ENCODE measurements at regions not wholly inside any gene's neighbourhood (a gene's known extent, or its start where the extent isn't known, plus 50 kb on each side); places are given as distances from the start of the nearest gene placed in this dataset.
A peak's percentile ranks its signal among the peaks of the same experiment; 100 is the strongest.

- no peak for DNase-seq
Measured at GRCh38 chr14:65794674-65795279, 382.2 kb downstream of the FUT8 start.

GRCh38 chr14:65798216-65798615, 385.7 kb downstream of the FUT8 start:
- no peak for DNase-seq

- no peak for DNase-seq
Measured at GRCh38 chr14:65800694-65801093, 388.2 kb downstream of the FUT8 start.

GRCh38 chr14:65802196-65802595, 389.7 kb downstream of the FUT8 start:
- no peak for DNase-seq

- no peak for DNase-seq
Measured at GRCh38 chr14:65803885-65804284, 391.4 kb downstream of the FUT8 start.

GRCh38 chr14:65804439-65805112, 392.0 kb downstream of the FUT8 start:
- DNase-seq = no peak

GRCh38 chr14:65805113-65805473, 392.6 kb downstream of the FUT8 start:
- DNase-seq = no peak

GRCh38 chr14:65808390-65808789, 395.9 kb downstream of the FUT8 start:
- no peak for DNase-seq

GRCh38 chr14:65810322-65810721, 397.8 kb downstream of the FUT8 start:
- no peak for DNase-seq

GRCh38 chr14:65813760-65814384, 401.3 kb downstream of the FUT8 start:
- no peak for DNase-seq

- no peak for DNase-seq
Measured at GRCh38 chr14:65815127-65815526, 402.6 kb downstream of the FUT8 start.

- no peak for DNase-seq
Measured at GRCh38 chr14:65817011-65817410, 404.5 kb downstream of the FUT8 start.

- no peak for DNase-seq
Measured at GRCh38 chr14:65819569-65819968, 407.0 kb downstream of the FUT8 start.

GRCh38 chr14:65821224-65821753, 408.8 kb downstream of the FUT8 start:
- DNase-seq = no peak

- DNase-seq = peak in 34 of 56 donors; percentile 1 to 53 (median 12)
Measured at GRCh38 chr14:65824285-65824977, 411.9 kb downstream of the FUT8 start.

- no peak for DNase-seq
Measured at GRCh38 chr14:65824978-65825299, 412.4 kb downstream of the FUT8 start.

- DNase-seq = no peak
Measured at GRCh38 chr14:65826946-65827345, 414.4 kb downstream of the FUT8 start.

GRCh38 chr14:65827520-65827919, 415.0 kb downstream of the FUT8 start:
- DNase-seq = no peak

GRCh38 chr14:65828396-65828795, 415.9 kb downstream of the FUT8 start:
- no peak for DNase-seq

GRCh38 chr14:65832431-65833266, 420.1 kb downstream of the FUT8 start:
- DNase-seq = no peak

GRCh38 chr14:65833267-65833880, 420.8 kb downstream of the FUT8 start:
- DNase-seq = peak in 1 of 56 donors; percentile 7

Data from amygdala (tissue), 56 donors.